ENCODE measurements at regions not wholly inside any gene's neighbourhood (a gene's known extent, or its start where the extent isn't known, plus 50 kb on each side); places are given as distances from the start of the nearest gene placed in this dataset.

DNA sequence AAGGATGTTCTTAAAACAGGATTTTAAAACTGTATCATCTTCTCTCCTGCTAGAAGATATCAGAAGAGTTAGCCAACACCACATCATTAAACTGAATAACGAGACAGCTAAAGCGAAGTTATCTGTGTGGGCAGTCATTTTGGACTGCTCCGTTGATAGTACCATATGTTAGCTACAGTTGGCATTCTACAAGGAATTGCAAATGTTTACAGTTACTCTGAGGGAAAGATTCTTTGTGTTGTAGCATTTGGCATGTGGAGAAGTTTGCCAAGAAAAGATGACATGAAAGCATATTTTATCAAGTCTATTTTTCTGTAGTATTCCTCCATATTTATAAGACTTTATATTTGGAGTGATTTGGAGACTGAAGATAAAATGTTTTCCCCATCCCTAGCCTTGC, 464.4 kb upstream of the POM121L12 start:
- no TSS peak for BruUV-seq (replicated peaks)
- DNase-seq = no peak
- Histone ChIP-seq H3F3A (ENCODE audit: insufficient read depth, low read depth) (no peaks in the 10 kb centered on the region), H3K36me3 (ENCODE audit: low read depth) (no peaks in the 10 kb centered on the region), H3K4me2 (no peak overlapping the region), H3K27ac (no peak overlapping the region), H4K20me1 (ENCODE audit: insufficient read depth) (no peaks in the 10 kb centered on the region; the same call in 1 of the 2 replicates), H3K4me1 (replicated peaks; ENCODE audit: insufficient read depth) (no peaks in the 10 kb centered on the region), H3K79me2 (ENCODE audit: low read depth) (no peaks in the 10 kb centered on the region), H3K27me3 (ENCODE audit: insufficient read depth, low read depth) (no peaks in the 10 kb centered on the region), H3K9me3 (ENCODE audit: insufficient read depth, low read depth) (no peaks in the 10 kb centered on the region), H3K9me2 (ENCODE audit: insufficient read depth) (no peaks in the 10 kb centered on the region), H2AFZ (no peak overlapping the region), H3K4me3 (no peak overlapping the region)
- CTCF ChIA-PET = no interaction called here
- TF ChIP-seq EZH2 (IDR thresholded peaks at IDR 0.05; ENCODE audit: low read depth) = no peak
- TF ChIP-seq, protein P1, sequence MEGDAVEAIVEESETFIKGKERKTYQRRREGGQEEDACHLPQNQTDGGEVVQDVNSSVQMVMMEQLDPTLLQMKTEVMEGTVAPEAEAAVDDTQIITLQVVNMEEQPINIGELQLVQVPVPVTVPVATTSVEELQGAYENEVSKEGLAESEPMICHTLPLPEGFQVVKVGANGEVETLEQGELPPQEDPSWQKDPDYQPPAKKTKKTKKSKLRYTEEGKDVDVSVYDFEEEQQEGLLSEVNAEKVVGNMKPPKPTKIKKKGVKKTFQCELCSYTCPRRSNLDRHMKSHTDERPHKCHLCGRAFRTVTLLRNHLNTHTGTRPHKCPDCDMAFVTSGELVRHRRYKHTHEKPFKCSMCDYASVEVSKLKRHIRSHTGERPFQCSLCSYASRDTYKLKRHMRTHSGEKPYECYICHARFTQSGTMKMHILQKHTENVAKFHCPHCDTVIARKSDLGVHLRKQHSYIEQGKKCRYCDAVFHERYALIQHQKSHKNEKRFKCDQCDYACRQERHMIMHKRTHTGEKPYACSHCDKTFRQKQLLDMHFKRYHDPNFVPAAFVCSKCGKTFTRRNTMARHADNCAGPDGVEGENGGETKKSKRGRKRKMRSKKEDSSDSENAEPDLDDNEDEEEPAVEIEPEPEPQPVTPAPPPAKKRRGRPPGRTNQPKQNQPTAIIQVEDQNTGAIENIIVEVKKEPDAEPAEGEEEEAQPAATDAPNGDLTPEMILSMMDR (conservative IDR thresholded peaks at IDR 0.05) = no peak
- intact Hi-C loops (cut with micrococcal nuclease; ENCODE audit: unreplicated experiment) = no loop called here
- POLR2A ChIA-PET (ENCODE audit: unreplicated experiment) = no interaction called here

DNA sequence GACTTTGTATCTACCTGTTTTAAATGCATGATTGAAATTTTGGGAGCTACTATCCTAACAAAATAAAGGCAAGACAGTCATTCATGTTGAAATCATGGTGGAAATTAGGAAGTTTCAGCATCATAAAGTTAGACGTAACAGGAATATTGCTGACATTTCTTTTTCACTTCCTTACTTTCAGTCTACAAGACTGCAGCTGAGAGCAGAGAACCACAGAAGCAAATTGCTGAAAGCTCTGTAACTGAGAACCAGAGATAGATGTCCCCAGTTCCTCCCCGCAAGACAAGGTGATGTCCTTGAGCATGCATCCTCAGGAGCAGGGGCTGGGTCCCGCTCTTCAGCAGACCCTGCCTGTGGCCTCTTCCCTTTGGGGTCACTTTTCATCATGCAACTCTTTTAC, 466.3 kb upstream of the POM121L12 start:
- Histone ChIP-seq H3K36me3 (ENCODE audit: low read depth) (no peaks in the 10 kb centered on the region), H3K79me2 (ENCODE audit: low read depth) (no peaks in the 10 kb centered on the region), H3K27me3 (ENCODE audit: insufficient read depth, low read depth) (no peaks in the 10 kb centered on the region), H4K20me1 (ENCODE audit: insufficient read depth) (no peaks in the 10 kb centered on the region; the same call in 1 of the 2 replicates), H3K4me3 (no peak overlapping the region), H3F3A (ENCODE audit: insufficient read depth, low read depth) (no peaks in the 10 kb centered on the region), H2AFZ (no peak overlapping the region), H3K27ac (no peak overlapping the region), H3K4me1 (replicated peaks; ENCODE audit: insufficient read depth) (no peaks in the 10 kb centered on the region), H3K9me3 (ENCODE audit: insufficient read depth, low read depth) (no peaks in the 10 kb centered on the region), H3K9me2 (ENCODE audit: insufficient read depth) (no peaks in the 10 kb centered on the region), H3K4me2 (no peak overlapping the region)
- intact Hi-C loops (cut with micrococcal nuclease; ENCODE audit: unreplicated experiment) = no loop called here
- BruUV-seq (replicated peaks) = no TSS peak
- ChIA-PET CTCF (no interaction called here), POLR2A (ENCODE audit: unreplicated experiment) (no interaction called here)
- TF ChIP-seq EZH2 (IDR thresholded peaks at IDR 0.05; ENCODE audit: low read depth) = no peak
- TF ChIP-seq, protein P1 (conservative IDR thresholded peaks at IDR 0.05) = no peak
- no peak for DNase-seq

DNA sequence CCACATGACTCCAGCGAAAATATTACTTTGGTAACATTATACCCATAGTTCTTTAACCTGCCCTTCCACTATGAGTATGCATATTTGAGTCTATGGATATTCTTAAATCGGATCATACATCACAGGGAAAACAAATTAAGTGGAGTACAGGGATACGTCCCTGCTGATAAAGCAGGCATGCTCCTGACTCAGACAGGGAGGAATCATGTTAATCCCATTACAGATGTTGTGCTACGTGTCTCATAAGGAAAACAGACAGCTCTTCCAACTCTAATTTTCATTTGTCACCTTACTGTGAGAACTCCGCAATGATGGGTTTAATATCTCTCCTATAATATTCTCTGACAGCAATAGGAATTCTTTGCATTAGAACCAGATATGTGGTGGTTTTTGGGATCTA, 469.5 kb upstream of the POM121L12 start:
- H3K36me3 ChIP-seq (ENCODE audit: low read depth) = no peaks in the 10 kb centered on the region
- H4K20me1 ChIP-seq (ENCODE audit: insufficient read depth) = no peaks in the 10 kb centered on the region; the same call in 1 of the 2 replicates
- intact Hi-C loops (cut with micrococcal nuclease; ENCODE audit: unreplicated experiment) = no loop called here
- no peak overlapping the region for H3K4me2 ChIP-seq
- H3K27me3 ChIP-seq (ENCODE audit: insufficient read depth, low read depth) = no peaks in the 10 kb centered on the region
- H3K9me3 ChIP-seq (ENCODE audit: insufficient read depth, low read depth) = no peaks in the 10 kb centered on the region
- H2AFZ ChIP-seq = no peak overlapping the region
- H3K9me2 ChIP-seq (ENCODE audit: insufficient read depth) = no peaks in the 10 kb centered on the region
- no TSS peak for BruUV-seq (replicated peaks)
- TF ChIP-seq, protein P1 (conservative IDR thresholded peaks at IDR 0.05) = no peak
- no peak for TF ChIP-seq EZH2 (IDR thresholded peaks at IDR 0.05; ENCODE audit: low read depth)
- H3F3A ChIP-seq (ENCODE audit: insufficient read depth, low read depth) = no peaks in the 10 kb centered on the region
- no peak overlapping the region for H3K27ac ChIP-seq
- DNase-seq = no peak
- CTCF ChIA-PET = no interaction called here
- no peak overlapping the region for H3K4me3 ChIP-seq
- POLR2A ChIA-PET (ENCODE audit: unreplicated experiment) = no interaction called here
- no peaks in the 10 kb centered on the region for H3K4me1 ChIP-seq (replicated peaks; ENCODE audit: insufficient read depth)
- H3K79me2 ChIP-seq (ENCODE audit: low read depth) = no peaks in the 10 kb centered on the region
